BJ (cell line): ENCODE measurements at regions not wholly inside any gene's neighbourhood (a gene's known extent, or its start where the extent isn't known, plus 50 kb on each side); places are given as distances from the start of the nearest gene placed in this dataset.

Source experiments
- CTCF ChIA-PET: fragments of 350-600 bp; formaldehyde crosslinking; extraction: SDS; loops from one replicate; lab custom pipeline; 2021; ENCODE audit warnings: antibody characterized with exemption, inconsistent platforms; lab: Yijun Ruan, JAX
- POLR2A ChIA-PET: fragments of 300-600 bp; sonication (Branson Sonifier 250); formaldehyde crosslinking; extraction: SDS; loops from one replicate; lab custom pipeline; 2021; ENCODE audit warnings: antibody characterized with exemption; lab: Charles Lee
- DNase-seq: peaks from one replicate; pipeline ENCODE4 v3.0.0-alpha.2; 2011; ENCODE audit warnings: low read depth
- H3K27me3 ChIP-seq: 2 replicates; pipeline ENCODE4 v1.6.0; 2011; ENCODE audit warnings: low read length; ENCODE audit not compliant: control insufficient read depth, insufficient read depth
- H3K36me3 ChIP-seq: 2 replicates; pipeline ENCODE4 v1.5.1; 2011; ENCODE audit warnings: low read length; ENCODE audit not compliant: control insufficient read depth, insufficient read depth
- H3K4me3 ChIP-seq: 2 replicates; pipeline ENCODE4 v1.5.1; 2011; ENCODE audit warnings: low read depth, mild to moderate bottlenecking, control low read depth, low read length
- CTCF ChIP-seq: IDR thresholded peaks from 2 replicates; pipeline ENCODE4 v1.5.1; 2011; ENCODE audit warnings: low read depth, mild to moderate bottlenecking, control low read depth, inconsistent platforms, low read length, moderate library complexity; ENCODE audit not compliant: insufficient read depth

- POLR2A ChIA-PET = no interaction called here
- peaks cover 9% of the 10 kb centered on the region for H3K27me3 ChIP-seq
- no peak for DNase-seq
- H3K36me3 ChIP-seq = no peaks in the 10 kb centered on the region
- CTCF ChIA-PET = no interaction called here
- no peak for TF ChIP-seq CTCF
- no peak overlapping the region for H3K4me3 ChIP-seq
Measured at GRCh38 chr6:88371480-88371879, 205.3 kb upstream of the CNR1 start.

DNA sequence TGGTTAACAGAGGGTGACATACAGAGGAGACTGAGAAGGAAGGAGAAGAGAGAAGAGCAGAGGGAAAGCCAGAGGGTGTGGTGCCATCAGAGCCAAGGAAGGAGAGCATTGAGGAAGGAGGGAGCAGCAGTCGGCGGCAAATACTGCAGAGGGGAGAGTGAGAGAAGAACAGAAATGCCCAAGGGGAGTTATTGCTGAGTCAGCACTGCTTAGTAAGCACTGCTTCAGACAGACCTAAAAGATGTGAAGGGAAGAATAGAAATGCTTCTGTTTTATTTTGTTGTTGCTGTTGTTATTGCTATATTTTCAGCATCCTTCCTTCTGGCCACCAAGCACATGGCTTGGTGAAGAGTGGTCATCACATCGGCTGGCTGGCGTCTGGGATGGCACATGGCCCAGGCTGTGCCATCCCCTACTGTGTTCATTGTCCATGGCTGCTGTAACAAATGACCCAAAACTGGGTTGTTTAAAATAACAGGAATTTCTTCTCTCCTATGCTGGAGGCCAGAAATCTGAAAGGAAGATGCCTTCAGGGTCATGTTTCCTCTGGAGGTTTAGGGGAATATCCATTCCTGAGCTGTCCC is 204.1 kb upstream of the CNR1 start:
- peaks cover 9% of the 10 kb centered on the region for H3K27me3 ChIP-seq
- no peaks in the 10 kb centered on the region for H3K36me3 ChIP-seq
- ChIA-PET CTCF (no interaction called here), POLR2A (no interaction called here)
- DNase-seq = no peak
- no peak overlapping the region for H3K4me3 ChIP-seq
- TF ChIP-seq CTCF = no peak

GRCh38 chr6:88369262-88369661 is 203.1 kb upstream of the CNR1 start:
- ChIA-PET CTCF (interaction anchor here (0.6 kb wide), 1 partner anchor 375 kb away, joined by 4 read pairs; no protein-coding TSS in a partner anchor), POLR2A (no interaction called here)
- no peak for DNase-seq
- no peak for TF ChIP-seq CTCF
- no peak overlapping the region for H3K4me3 ChIP-seq
- peaks cover 6% of the 10 kb centered on the region for H3K27me3 ChIP-seq
- no peaks in the 10 kb centered on the region for H3K36me3 ChIP-seq

- TF ChIP-seq CTCF = no peak
- ChIA-PET POLR2A (no interaction called here), CTCF (no interaction called here)
- Histone ChIP-seq H3K27me3 (peaks cover 6% of the 10 kb centered on the region), H3K36me3 (no peaks in the 10 kb centered on the region), H3K4me3 (no peak overlapping the region)
- no peak for DNase-seq
Measured at GRCh38 chr6:88368071-88368787, 202.1 kb upstream of the CNR1 start.

DNA sequence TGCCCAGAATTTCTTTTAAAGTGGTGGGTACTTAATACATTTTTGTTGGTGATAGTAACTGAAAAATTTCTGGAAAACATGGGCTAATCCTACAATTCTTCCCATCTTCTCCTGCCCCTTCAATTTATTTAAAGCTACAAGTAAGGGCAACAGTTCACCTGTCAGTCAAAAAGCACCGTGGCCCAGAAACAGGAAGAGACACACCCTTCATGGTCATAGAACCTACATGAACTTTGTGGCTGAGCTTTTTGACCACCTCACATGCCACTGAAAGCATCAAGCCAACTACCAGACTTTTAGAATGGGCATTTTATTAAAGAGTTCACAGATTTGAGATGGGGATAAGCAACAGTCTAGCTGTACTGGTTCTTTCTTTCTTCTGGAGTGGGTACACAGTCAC is 201.1 kb upstream of the CNR1 start:
- no peak for TF ChIP-seq CTCF
- Histone ChIP-seq H3K36me3 (no peaks in the 10 kb centered on the region), H3K4me3 (no peak overlapping the region), H3K27me3 (peaks cover 4% of the 10 kb centered on the region)
- ChIA-PET POLR2A (no interaction called here), CTCF (interaction anchor here (1.9 kb wide), 1 partner anchor 9 kb away, joined by 5 read pairs; no protein-coding TSS in a partner anchor)
- no peak for DNase-seq
